Muscle layer of colon (tissue), 2 donors: ENCODE measurements at regions not wholly inside any gene's neighbourhood (a gene's known extent, or its start where the extent isn't known, plus 50 kb on each side); places are given as distances from the start of the nearest gene placed in this dataset.
"Not testable (repeated sequence)": the region's sequence is repeated elsewhere in the genome, so short reads cannot be mapped to it uniquely, and the experiment has no call there.

Source experiments
- H3K27ac ChIP-seq: one replicate; pipeline ENCODE4 v1.7.0; 2013; ENCODE audit warnings: low read depth, mild to moderate bottlenecking, low read length, moderate library complexity
- H3K27me3 ChIP-seq, 2 donors: one replicate each; pipeline ENCODE4 v1.7.0; 2013; ENCODE audit warnings: low read length in 2 of 2, mild to moderate bottlenecking in 2 of 2; ENCODE audit not compliant: insufficient read depth in 2 of 2, control insufficient read depth in 1 of 2
- H3K36me3 ChIP-seq: one replicate; pipeline ENCODE4 v1.7.0; 2013; ENCODE audit warnings: mild to moderate bottlenecking, low read length; ENCODE audit not compliant: insufficient read depth
- H3K4me1 ChIP-seq: one replicate; pipeline ENCODE4 v1.7.0; 2013; ENCODE audit warnings: mild to moderate bottlenecking, low read length; ENCODE audit not compliant: insufficient read depth
- H3K4me3 ChIP-seq, 2 donors: one replicate each; pipeline ENCODE4 v1.7.0; 2013; ENCODE audit warnings: low read length in 2 of 2, low read depth in 1 of 2, mild to moderate bottlenecking in 1 of 2, moderate library complexity in 1 of 2
- H3K9ac ChIP-seq: one replicate; pipeline ENCODE4 v1.7.0; 2013; ENCODE audit warnings: low read length
- H3K9me3 ChIP-seq: one replicate; pipeline ENCODE4 v1.7.0; 2013; ENCODE audit warnings: mild to moderate bottlenecking, low read length
- donor health status: abdominal sarcoma.
- donor health status: Adenocarcinoma of cecum.

GRCh38 chr17:69677130-69677529 lies 262.6 kb downstream of the MAP2K6 start:
- Histone ChIP-seq H3K4me3 (no peak overlapping the region), H3K27ac (no peak overlapping the region)

GRCh38 chr17:69678206-69678605 lies 263.7 kb downstream of the MAP2K6 start:
- Histone ChIP-seq H3K4me3 (no peak overlapping the region), H3K27ac (no peak overlapping the region), H3K9me3 (no peaks in the 10 kb centered on the region), H3K36me3 (no peaks in the 10 kb centered on the region), H3K4me1 (no peaks in the 10 kb centered on the region), H3K9ac (no peak overlapping the region), H3K27me3 (no peaks in the 10 kb centered on the region)

More at GRCh38 chr17:69677130-69677529, 262.6 kb downstream of the MAP2K6 start:
- no peaks in the 10 kb centered on the region for H3K4me1 ChIP-seq
- no peaks in the 10 kb centered on the region for H3K27me3 ChIP-seq
- no peak overlapping the region for H3K9ac ChIP-seq
- no peaks in the 10 kb centered on the region for H3K9me3 ChIP-seq
- H3K36me3 ChIP-seq: no peaks in the 10 kb centered on the region

DNA sequence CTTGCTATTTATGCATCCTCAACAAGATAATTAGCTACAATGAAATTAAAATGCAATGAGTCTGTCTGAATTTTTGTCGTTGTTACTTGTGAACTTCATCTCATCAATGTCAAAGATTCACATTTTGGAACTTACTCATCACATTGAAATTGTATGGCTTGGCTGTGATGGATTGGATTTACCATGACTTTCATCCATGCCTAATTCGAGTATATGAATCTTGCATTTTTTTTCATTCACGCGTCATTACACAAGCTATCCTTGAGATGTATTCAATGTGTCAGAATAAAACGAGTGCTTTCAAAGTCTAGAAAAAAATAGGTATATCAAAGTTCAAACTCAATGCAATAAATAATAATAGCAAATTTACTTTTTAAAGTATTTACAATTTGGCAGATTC lies 265.3 kb downstream of the MAP2K6 start:
- H3K27ac ChIP-seq: no peak overlapping the region
- no peak overlapping the region for H3K9ac ChIP-seq
- no peaks in the 10 kb centered on the region for H3K9me3 ChIP-seq
- H3K36me3 ChIP-seq: no peaks in the 10 kb centered on the region
- no peaks in the 10 kb centered on the region for H3K27me3 ChIP-seq
- no peak overlapping the region for H3K4me3 ChIP-seq
- no peaks in the 10 kb centered on the region for H3K4me1 ChIP-seq

DNA sequence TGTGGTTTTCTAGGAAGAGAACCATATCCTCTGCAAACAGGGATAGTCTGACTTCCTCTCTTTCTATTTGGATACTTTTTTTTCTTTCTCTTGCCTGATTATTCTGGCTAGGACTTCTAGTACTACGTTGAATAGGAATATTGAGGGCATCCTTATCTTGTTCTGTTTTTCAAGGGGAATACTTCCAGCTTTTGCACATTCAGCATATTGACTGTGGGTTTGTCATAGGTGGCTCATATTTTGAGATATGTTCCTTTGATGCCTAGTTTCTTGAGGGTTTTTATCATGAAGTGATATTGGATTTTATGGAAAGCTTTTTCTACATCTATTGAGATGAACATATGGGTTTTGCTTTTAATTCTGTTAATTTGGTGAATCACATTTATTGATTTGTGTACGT lies 269.8 kb downstream of the MAP2K6 start:
- peaks cover 5% of the 10 kb centered on the region for H3K9me3 ChIP-seq
- no peak overlapping the region for H3K9ac ChIP-seq
- no peak overlapping the region for H3K4me3 ChIP-seq
- no peaks in the 10 kb centered on the region for H3K36me3 ChIP-seq
- H3K4me1 ChIP-seq: no peaks in the 10 kb centered on the region
- no peak overlapping the region for H3K27ac ChIP-seq
- H3K27me3 ChIP-seq: no peaks in the 10 kb centered on the region

DNA sequence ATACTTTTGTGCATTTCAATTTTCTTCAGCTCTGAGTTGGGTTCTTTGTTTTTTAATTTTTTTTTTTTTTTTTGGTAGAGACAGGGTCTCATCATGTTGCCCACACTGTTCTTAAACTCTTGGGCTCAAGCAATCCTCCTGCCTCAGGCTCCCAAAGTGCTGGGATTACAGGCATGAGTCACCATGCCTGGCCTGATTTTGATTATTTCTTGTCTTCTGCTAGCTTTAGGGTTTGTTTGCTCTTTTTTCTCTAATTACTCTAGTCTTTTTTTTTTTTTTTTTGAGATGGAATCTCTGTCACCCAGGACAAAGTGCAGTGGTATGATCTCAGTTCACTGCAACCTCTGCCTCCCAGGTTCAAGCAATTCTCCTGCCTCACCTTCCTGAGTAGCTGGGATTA lies 270.7 kb downstream of the MAP2K6 start:
- H3K4me1 ChIP-seq, H3K9ac ChIP-seq, H3K4me3 ChIP-seq, H3K9me3 ChIP-seq, H3K36me3 ChIP-seq, H3K27me3 ChIP-seq, H3K27ac ChIP-seq: not testable (repeated sequence)

GRCh38 chr17:69690531-69690930 lies 276.0 kb downstream of the MAP2K6 start:
- Histone ChIP-seq H3K27ac (no peak overlapping the region), H3K27me3 (no peaks in the 10 kb centered on the region), H3K36me3 (no peaks in the 10 kb centered on the region), H3K4me3 (no peak overlapping the region), H3K9me3 (peaks cover 5% of the 10 kb centered on the region), H3K4me1 (no peaks in the 10 kb centered on the region), H3K9ac (no peak overlapping the region)

DNA sequence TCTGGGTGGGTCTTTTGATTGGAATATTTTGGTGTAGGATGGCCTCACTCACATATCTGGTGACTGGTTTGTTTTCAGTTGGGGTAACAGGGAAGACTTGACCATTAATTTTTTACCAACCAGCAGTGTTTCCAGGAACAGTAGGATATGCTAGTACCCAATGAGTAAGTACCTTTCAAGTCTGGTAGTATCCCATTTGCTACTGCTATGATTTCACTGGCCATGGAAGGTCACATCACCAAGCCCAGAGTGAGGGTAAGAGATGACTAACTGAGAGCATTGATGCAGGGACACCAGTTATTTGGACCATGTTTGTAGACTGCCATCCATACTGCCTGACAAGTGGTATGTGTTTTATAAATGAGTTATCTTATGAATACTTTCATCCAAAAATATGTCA lies 277.7 kb downstream of the MAP2K6 start:
- H3K27ac ChIP-seq: no peak overlapping the region
- no peak overlapping the region for H3K4me3 ChIP-seq
- H3K27me3 ChIP-seq: no peaks in the 10 kb centered on the region
- no peaks in the 10 kb centered on the region for H3K36me3 ChIP-seq
- H3K9ac ChIP-seq: no peak overlapping the region
- no peaks in the 10 kb centered on the region for H3K9me3 ChIP-seq
- H3K4me1 ChIP-seq: no peaks in the 10 kb centered on the region

DNA sequence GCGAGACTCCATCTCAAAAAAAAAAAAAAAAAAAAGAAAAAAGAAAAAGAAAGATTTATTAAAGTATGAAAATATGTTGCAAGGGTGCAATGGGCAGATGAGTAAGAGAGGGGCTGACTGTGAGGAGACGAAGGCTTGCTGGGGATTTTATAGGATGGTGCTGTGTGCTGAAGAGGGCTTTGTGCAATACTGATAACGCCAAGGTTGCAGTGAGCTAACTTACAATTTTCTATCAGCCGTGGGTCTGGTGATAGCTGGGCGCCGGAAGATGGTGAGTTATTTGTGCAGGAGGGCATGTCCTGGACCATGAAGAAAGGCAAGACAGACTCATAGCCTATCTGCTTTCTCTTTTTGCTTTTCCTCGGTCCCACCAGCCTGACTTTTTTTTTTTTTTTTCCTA lies 281.1 kb downstream of the MAP2K6 start:
- no peaks in the 10 kb centered on the region for H3K27me3 ChIP-seq
- no peak overlapping the region for H3K9ac ChIP-seq
- no peaks in the 10 kb centered on the region for H3K36me3 ChIP-seq
- H3K9me3 ChIP-seq: no peaks in the 10 kb centered on the region
- H3K27ac ChIP-seq: no peak overlapping the region
- H3K4me1 ChIP-seq: no peaks in the 10 kb centered on the region
- no peak overlapping the region for H3K4me3 ChIP-seq

DNA sequence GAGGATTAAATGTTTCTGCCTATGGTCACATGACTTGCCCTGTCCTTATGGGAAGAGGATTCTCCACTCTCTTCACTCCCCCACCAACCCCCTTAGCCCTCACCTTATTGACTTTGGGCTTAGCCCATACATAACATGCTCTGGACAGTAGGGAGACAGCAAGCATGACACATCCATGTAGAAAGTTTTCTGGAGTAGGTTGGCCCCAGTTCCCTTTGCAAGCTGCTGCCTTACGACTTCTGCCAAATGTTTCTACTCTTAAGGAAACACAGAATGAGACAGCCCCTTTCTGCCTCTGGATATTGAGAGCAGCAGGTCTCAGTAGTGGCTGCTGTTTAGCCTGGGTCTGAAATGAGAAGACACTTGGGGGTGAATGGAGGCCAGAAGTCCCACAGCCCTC lies 282.2 kb downstream of the MAP2K6 start:
- Histone ChIP-seq H3K9ac (no peak overlapping the region), H3K4me3 (no peak overlapping the region), H3K36me3 (no peaks in the 10 kb centered on the region), H3K9me3 (no peaks in the 10 kb centered on the region), H3K4me1 (no peaks in the 10 kb centered on the region), H3K27me3 (no peaks in the 10 kb centered on the region), H3K27ac (no peak overlapping the region)

- H3K36me3 ChIP-seq, H3K9me3 ChIP-seq, H3K27me3 ChIP-seq, H3K4me3 ChIP-seq, H3K4me1 ChIP-seq, H3K9ac ChIP-seq, H3K27ac ChIP-seq: not testable (repeated sequence)
These were observed 283.9 kb downstream of the MAP2K6 start for GRCh38 chr17:69698352-69698751.

GRCh38 chr17:69702078-69702477 lies 287.6 kb downstream of the MAP2K6 start:
- Histone ChIP-seq H3K27ac (no peak overlapping the region), H3K4me3 (no peak overlapping the region), H3K27me3 (no peaks in the 10 kb centered on the region)

GRCh38 chr17:69703751-69704150 lies 289.3 kb downstream of the MAP2K6 start:
- Histone ChIP-seq H3K36me3 (no peaks in the 10 kb centered on the region), H3K27me3 (no peaks in the 10 kb centered on the region), H3K4me1 (no peaks in the 10 kb centered on the region), H3K27ac (no peak overlapping the region), H3K9ac (no peak overlapping the region), H3K9me3 (no peaks in the 10 kb centered on the region), H3K4me3 (no peak overlapping the region)

More at GRCh38 chr17:69702078-69702477, 287.6 kb downstream of the MAP2K6 start:
- no peaks in the 10 kb centered on the region for H3K36me3 ChIP-seq
- H3K9me3 ChIP-seq: no peaks in the 10 kb centered on the region
- no peak overlapping the region for H3K9ac ChIP-seq
- H3K4me1 ChIP-seq: no peaks in the 10 kb centered on the region
